ENCODE measurements at regions not wholly inside any gene's neighbourhood (a gene's known extent, or its start where the extent isn't known, plus 50 kb on each side); places are given as distances from the start of the nearest gene placed in this dataset.

DNA sequence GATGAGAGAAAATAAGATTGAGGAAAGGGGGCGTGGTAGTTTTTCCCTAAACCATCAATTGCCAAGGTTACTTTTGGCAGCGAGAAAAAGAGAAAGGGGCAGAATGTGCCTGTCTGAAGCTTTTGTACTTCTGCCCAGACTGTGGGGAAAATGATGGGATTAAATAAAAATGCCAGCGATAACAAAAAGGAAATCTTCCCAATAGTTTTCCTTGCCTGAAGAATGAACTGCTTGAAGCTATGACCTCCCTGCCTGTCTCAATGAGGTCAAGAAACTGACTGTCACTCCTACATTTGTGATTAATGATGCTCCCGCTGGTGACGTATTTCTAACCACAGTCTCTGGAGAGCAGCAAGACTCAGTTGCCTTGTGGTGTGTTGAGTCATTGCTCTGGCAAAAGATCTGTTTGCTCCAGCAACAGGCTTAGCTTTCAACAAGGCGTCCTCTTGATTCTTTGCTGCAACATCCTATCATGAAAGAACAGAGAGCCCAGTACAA lies 1051.5 kb downstream of the DIAPH3 start:
- H3K27me3 Mint-ChIP-seq (ENCODE audit: low read depth), result no peaks in the 10 kb centered on the region
- peak overlapping the region; percentile 61 for H3K4me3 Mint-ChIP-seq (ENCODE audit: unreplicated experiment)
- no peak for DNase-seq (ENCODE audit: low spot score)
- TF ChIP-seq, protein P1, sequence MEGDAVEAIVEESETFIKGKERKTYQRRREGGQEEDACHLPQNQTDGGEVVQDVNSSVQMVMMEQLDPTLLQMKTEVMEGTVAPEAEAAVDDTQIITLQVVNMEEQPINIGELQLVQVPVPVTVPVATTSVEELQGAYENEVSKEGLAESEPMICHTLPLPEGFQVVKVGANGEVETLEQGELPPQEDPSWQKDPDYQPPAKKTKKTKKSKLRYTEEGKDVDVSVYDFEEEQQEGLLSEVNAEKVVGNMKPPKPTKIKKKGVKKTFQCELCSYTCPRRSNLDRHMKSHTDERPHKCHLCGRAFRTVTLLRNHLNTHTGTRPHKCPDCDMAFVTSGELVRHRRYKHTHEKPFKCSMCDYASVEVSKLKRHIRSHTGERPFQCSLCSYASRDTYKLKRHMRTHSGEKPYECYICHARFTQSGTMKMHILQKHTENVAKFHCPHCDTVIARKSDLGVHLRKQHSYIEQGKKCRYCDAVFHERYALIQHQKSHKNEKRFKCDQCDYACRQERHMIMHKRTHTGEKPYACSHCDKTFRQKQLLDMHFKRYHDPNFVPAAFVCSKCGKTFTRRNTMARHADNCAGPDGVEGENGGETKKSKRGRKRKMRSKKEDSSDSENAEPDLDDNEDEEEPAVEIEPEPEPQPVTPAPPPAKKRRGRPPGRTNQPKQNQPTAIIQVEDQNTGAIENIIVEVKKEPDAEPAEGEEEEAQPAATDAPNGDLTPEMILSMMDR (IDR thresholded peaks at IDR 0.05), result no peak
- H3K36me3 Mint-ChIP-seq (ENCODE audit: low read depth), result no peaks in the 10 kb centered on the region
- H3K27ac Mint-ChIP-seq (ENCODE audit: unreplicated experiment), result peak overlapping the region; percentile 83
- H3K9me3 Mint-ChIP-seq (ENCODE audit: low read depth), result no peaks in the 10 kb centered on the region
- peaks cover 22% of the 10 kb centered on the region for H3K4me1 Mint-ChIP-seq (ENCODE audit: low read depth)

DNA sequence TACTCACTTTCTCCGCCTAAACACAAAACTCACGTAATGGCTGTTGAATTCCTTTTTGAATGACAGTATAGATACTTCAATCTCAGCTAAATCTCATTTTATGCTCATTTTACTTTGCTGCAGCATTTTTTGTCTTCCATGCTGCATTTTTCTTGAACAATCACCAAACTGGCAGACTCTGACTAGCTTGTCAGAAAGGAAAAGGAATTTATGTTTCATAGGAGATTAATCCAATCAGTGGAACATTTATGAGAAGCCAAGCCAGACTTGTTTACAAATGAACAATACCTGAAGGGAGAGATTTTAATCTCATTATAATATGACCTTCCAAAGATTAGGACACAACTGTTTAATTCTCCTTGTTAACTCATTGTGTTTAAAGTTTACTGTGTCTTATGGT lies 1044.3 kb downstream of the DIAPH3 start:
- no peak for DNase-seq (ENCODE audit: low spot score)
- Mint-ChIP-seq H3K4me3 (ENCODE audit: unreplicated experiment) (no peak overlapping the region), H3K27me3 (ENCODE audit: low read depth) (no peaks in the 10 kb centered on the region), H3K36me3 (ENCODE audit: low read depth) (no peaks in the 10 kb centered on the region), H3K27ac (ENCODE audit: unreplicated experiment) (no peak overlapping the region), H3K4me1 (ENCODE audit: low read depth) (no peaks in the 10 kb centered on the region), H3K9me3 (ENCODE audit: low read depth) (no peaks in the 10 kb centered on the region)
- TF ChIP-seq, protein P1 (IDR thresholded peaks at IDR 0.05), result no peak

DNA sequence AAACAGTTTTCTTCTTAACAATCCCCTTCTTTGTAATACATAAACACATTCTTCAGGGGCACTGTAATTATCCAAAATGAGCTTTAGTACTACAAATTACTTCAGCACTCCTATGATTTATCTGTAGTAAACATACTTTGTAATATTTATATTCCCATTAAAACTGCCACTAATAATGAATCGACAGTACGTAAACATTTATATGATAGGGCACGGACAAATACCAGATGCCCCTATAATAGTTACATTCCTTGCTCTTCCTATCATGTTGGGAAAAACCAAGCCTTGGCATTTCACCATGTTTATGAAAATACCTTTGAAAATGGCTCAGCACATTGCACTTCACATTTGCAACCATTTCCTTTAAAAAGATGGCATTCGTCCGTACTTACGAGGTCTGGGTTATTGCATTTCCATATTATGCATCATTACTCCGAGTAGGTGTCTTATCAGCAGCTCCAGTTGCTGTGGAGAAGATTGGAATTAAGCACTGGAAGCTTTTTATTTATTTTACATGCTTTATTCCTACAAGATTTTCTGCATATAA lies 1043.4 kb downstream of the DIAPH3 start:
- H3K27me3 Mint-ChIP-seq (ENCODE audit: low read depth), result no peaks in the 10 kb centered on the region
- DNase-seq (ENCODE audit: low spot score), result no peak
- TF ChIP-seq, protein P1 (IDR thresholded peaks at IDR 0.05), result no peak
- H3K4me1 Mint-ChIP-seq (ENCODE audit: low read depth), result no peaks in the 10 kb centered on the region
- H3K27ac Mint-ChIP-seq (ENCODE audit: unreplicated experiment), result no peak overlapping the region
- H3K36me3 Mint-ChIP-seq (ENCODE audit: low read depth), result no peaks in the 10 kb centered on the region
- H3K9me3 Mint-ChIP-seq (ENCODE audit: low read depth), result no peaks in the 10 kb centered on the region
- no peak overlapping the region for H3K4me3 Mint-ChIP-seq (ENCODE audit: unreplicated experiment)

DNA sequence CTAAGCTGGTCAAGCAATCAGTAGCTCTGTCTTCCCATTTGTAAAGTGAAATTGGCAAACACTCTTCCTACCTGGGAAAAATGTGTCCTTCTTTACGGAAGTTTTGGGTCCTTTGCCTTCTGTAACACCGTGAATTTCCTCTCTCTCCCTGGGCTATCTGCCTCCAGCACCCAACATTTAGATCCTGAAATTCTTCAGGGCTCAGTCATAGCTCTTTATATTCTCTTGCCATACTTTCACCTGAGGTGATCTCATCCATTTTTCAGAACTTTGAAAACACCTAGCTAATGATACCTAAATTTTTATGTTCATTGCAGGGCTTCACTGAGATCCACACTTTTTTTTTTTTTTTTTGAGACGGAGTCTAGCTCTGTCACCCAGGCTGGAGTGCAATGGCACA lies 1042.2 kb downstream of the DIAPH3 start:
- H3K4me3 Mint-ChIP-seq (ENCODE audit: unreplicated experiment), result no peak overlapping the region
- H3K9me3 Mint-ChIP-seq (ENCODE audit: low read depth), result peaks cover 2% of the 10 kb centered on the region
- TF ChIP-seq, protein P1 (IDR thresholded peaks at IDR 0.05), result no peak
- H3K27ac Mint-ChIP-seq (ENCODE audit: unreplicated experiment), result no peak overlapping the region
- no peaks in the 10 kb centered on the region for H3K4me1 Mint-ChIP-seq (ENCODE audit: low read depth)
- no peak for DNase-seq (ENCODE audit: low spot score)
- no peaks in the 10 kb centered on the region for H3K36me3 Mint-ChIP-seq (ENCODE audit: low read depth)
- H3K27me3 Mint-ChIP-seq (ENCODE audit: low read depth), result no peaks in the 10 kb centered on the region

DNA sequence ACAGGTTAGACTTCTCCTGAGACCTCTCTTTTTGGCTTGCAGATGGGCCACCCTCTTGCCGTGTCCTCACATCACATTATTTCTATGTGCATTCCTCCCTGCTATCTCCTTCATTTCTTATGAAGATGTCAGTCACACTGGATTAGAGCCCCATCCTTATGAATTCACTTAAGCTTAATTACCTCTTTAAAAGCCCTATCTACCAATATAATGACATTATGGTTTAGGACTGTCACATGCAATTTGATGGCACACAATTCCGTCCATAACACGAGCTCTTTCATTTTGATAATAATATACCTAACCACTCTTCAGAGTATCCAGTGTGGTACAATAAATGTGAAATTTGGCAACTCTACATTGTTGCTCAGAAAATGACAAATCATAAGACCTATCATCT lies 1037.3 kb downstream of the DIAPH3 start:
- no peaks in the 10 kb centered on the region for H3K27me3 Mint-ChIP-seq (ENCODE audit: low read depth)
- no peaks in the 10 kb centered on the region for H3K4me1 Mint-ChIP-seq (ENCODE audit: low read depth)
- peaks cover 3% of the 10 kb centered on the region for H3K9me3 Mint-ChIP-seq (ENCODE audit: low read depth)
- no peak for DNase-seq (ENCODE audit: low spot score)
- H3K27ac Mint-ChIP-seq (ENCODE audit: unreplicated experiment), result no peak overlapping the region
- no peaks in the 10 kb centered on the region for H3K36me3 Mint-ChIP-seq (ENCODE audit: low read depth)
- TF ChIP-seq, protein P1 (IDR thresholded peaks at IDR 0.05), result no peak
- no peak overlapping the region for H3K4me3 Mint-ChIP-seq (ENCODE audit: unreplicated experiment)
